ENCODE measurements at regions not wholly inside any gene's neighbourhood (a gene's known extent, or its start where the extent isn't known, plus 50 kb on each side); places are given as distances from the start of the nearest gene placed in this dataset.

DNA sequence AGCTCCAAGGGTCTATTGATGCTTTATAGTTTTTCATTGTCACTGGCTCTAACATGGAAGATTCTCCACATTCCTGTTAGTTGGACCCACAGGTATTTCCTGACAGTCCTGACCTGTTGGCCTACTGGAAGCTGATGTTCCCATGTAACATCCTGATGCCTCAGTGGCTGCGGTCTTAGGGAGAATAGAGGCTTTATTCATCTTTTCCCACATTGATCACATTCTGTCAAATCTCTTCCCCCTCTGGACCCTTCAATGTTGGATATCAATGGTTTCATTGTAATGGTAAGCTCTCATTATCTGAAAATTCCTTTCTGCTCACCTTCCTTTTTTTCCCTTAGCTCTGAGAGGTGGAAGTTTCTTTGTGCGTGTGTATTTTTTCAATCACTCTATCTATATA is 280.9 kb upstream of the TBX3 start:
- H3K36me3 ChIP-seq (ENCODE audit: control insufficient read depth in 2 of 2, insufficient read depth in 2 of 2, low read length in 1 of 2) = no peaks in the 10 kb centered on the region
- H3K27ac ChIP-seq (ENCODE audit: low read depth in 2 of 2, low read length in 1 of 2) = no peak overlapping the region
- H3K4me1 ChIP-seq (ENCODE audit: control insufficient read depth in 2 of 2, insufficient read depth in 2 of 2, low read length in 1 of 2) = no peaks in the 10 kb centered on the region
- H3K27me3 ChIP-seq (ENCODE audit: control insufficient read depth in 1 of 2, insufficient read depth in 2 of 2, low read length in 2 of 2) = no peaks in the 10 kb centered on the region
- WGBS, 2 donors = 76 to 94% methylated on average over 2 of the region's 2 CpGs
- H3K4me3 ChIP-seq (ENCODE audit: low read depth in 1 of 2, low read length in 2 of 2) = no peak overlapping the region
- H3K9me3 ChIP-seq (ENCODE audit: control insufficient read depth in 2 of 2, insufficient read depth in 1 of 2, low read depth in 1 of 2, low read length in 1 of 2) = no peaks in the 10 kb centered on the region

DNA sequence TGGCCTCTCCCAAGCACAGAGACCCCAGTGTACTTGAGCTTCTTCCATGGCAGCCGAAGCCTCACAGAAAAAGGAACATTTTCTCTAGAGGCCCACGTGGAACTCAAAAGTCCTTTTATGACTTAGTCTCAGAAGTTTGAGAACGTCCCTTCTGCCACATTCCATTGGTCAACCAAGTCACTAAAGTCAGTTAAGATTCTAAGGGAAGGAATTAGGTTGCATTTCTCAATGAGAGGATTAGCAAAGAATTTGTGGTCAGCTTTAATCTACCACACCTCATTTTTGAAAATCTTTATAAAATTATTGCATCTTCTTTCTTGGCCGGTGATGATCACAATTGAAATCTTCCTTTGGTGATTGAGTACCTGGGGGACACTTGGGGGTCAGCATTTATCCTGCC is 279.9 kb upstream of the TBX3 start:
- no peak overlapping the region for H3K27ac ChIP-seq (ENCODE audit: low read depth in 2 of 2, low read length in 1 of 2)
- no peaks in the 10 kb centered on the region for H3K36me3 ChIP-seq (ENCODE audit: control insufficient read depth in 2 of 2, insufficient read depth in 2 of 2, low read length in 1 of 2)
- WGBS, 2 donors = 83 to 86% methylated on average over 4 of the region's 4 CpGs
- H3K4me3 ChIP-seq (ENCODE audit: low read depth in 1 of 2, low read length in 2 of 2) = no peak overlapping the region
- no peaks in the 10 kb centered on the region for H3K27me3 ChIP-seq (ENCODE audit: control insufficient read depth in 1 of 2, insufficient read depth in 2 of 2, low read length in 2 of 2)
- no peaks in the 10 kb centered on the region for H3K9me3 ChIP-seq (ENCODE audit: control insufficient read depth in 2 of 2, insufficient read depth in 1 of 2, low read depth in 1 of 2, low read length in 1 of 2)
- no peaks in the 10 kb centered on the region for H3K4me1 ChIP-seq (ENCODE audit: control insufficient read depth in 2 of 2, insufficient read depth in 2 of 2, low read length in 1 of 2)

GRCh38 chr12:114961491-114961890 is 277.5 kb upstream of the TBX3 start:
- H3K36me3 ChIP-seq (ENCODE audit: control insufficient read depth in 2 of 2, insufficient read depth in 2 of 2, low read length in 1 of 2) = no peaks in the 10 kb centered on the region
- no peaks in the 10 kb centered on the region for H3K9me3 ChIP-seq (ENCODE audit: control insufficient read depth in 2 of 2, insufficient read depth in 1 of 2, low read depth in 1 of 2, low read length in 1 of 2)
- 58 to 68% methylated on average over 7 of the region's 7 CpGs for WGBS, 2 donors

DNA sequence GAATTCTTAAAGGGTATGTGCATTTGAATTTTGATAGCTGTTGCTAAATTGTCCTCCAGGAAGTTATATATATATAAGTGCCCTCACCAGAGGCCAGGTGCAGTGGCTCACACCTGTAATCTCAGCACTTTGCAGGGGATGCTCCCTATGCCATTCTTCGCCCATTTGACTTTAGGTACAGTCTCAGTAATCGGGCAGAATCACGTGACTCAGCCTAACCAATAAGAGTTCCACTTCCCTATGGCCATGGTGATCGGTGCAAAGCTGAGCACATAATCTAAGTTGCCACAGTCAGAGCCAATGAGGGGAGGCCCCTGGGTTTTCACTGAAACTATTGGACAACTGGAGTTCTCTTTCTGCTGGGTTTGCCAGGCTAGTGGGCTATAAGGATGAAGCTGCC is 274.6 kb upstream of the TBX3 start:
- Histone ChIP-seq H3K4me1 (ENCODE audit: control insufficient read depth in 2 of 2, insufficient read depth in 2 of 2, low read length in 1 of 2) (no peaks in the 10 kb centered on the region), H3K36me3 (ENCODE audit: control insufficient read depth in 2 of 2, insufficient read depth in 2 of 2, low read length in 1 of 2) (no peaks in the 10 kb centered on the region), H3K9me3 (ENCODE audit: control insufficient read depth in 2 of 2, insufficient read depth in 1 of 2, low read depth in 1 of 2, low read length in 1 of 2) (no peaks in the 10 kb centered on the region), H3K27ac (ENCODE audit: low read depth in 2 of 2, low read length in 1 of 2) (no peak overlapping the region), H3K27me3 (ENCODE audit: control insufficient read depth in 1 of 2, insufficient read depth in 2 of 2, low read length in 2 of 2) (no peaks in the 10 kb centered on the region), H3K4me3 (ENCODE audit: low read depth in 1 of 2, low read length in 2 of 2) (no peak overlapping the region)
- 82 to 90% methylated on average over 4 of the region's 4 CpGs for WGBS, 2 donors

More at GRCh38 chr12:114961491-114961890, 277.5 kb upstream of the TBX3 start:
- no peaks in the 10 kb centered on the region for H3K4me1 ChIP-seq (ENCODE audit: control insufficient read depth in 2 of 2, insufficient read depth in 2 of 2, low read length in 1 of 2)
- no peak overlapping the region for H3K27ac ChIP-seq (ENCODE audit: low read depth in 2 of 2, low read length in 1 of 2)
- no peak overlapping the region for H3K4me3 ChIP-seq (ENCODE audit: low read depth in 1 of 2, low read length in 2 of 2)
- H3K27me3 ChIP-seq (ENCODE audit: control insufficient read depth in 1 of 2, insufficient read depth in 2 of 2, low read length in 2 of 2) = no peaks in the 10 kb centered on the region

- Histone ChIP-seq H3K4me3 (ENCODE audit: low read depth in 1 of 2, low read length in 2 of 2) (no peak overlapping the region), H3K36me3 (ENCODE audit: control insufficient read depth in 2 of 2, insufficient read depth in 2 of 2, low read length in 1 of 2) (no peaks in the 10 kb centered on the region), H3K4me1 (ENCODE audit: control insufficient read depth in 2 of 2, insufficient read depth in 2 of 2, low read length in 1 of 2) (no peaks in the 10 kb centered on the region), H3K27ac (ENCODE audit: low read depth in 2 of 2, low read length in 1 of 2) (no peak overlapping the region), H3K9me3 (ENCODE audit: control insufficient read depth in 2 of 2, insufficient read depth in 1 of 2, low read depth in 1 of 2, low read length in 1 of 2) (no peaks in the 10 kb centered on the region), H3K27me3 (ENCODE audit: control insufficient read depth in 1 of 2, insufficient read depth in 2 of 2, low read length in 2 of 2) (no peaks in the 10 kb centered on the region)
- WGBS, 2 donors = 72 to 76% methylated on average over 5 of the region's 5 CpGs
Observed at GRCh38 chr12:114957225-114957624, 273.2 kb upstream of the TBX3 start.

- Histone ChIP-seq H3K36me3 (ENCODE audit: control insufficient read depth in 2 of 2, insufficient read depth in 2 of 2, low read length in 1 of 2) (no peaks in the 10 kb centered on the region), H3K4me1 (ENCODE audit: control insufficient read depth in 2 of 2, insufficient read depth in 2 of 2, low read length in 1 of 2) (no peaks in the 10 kb centered on the region)
- 65 to 81% methylated on average over 2 of the region's 2 CpGs for WGBS, 2 donors
Observed at GRCh38 chr12:114955414-114956014, 271.5 kb upstream of the TBX3 start.

DNA sequence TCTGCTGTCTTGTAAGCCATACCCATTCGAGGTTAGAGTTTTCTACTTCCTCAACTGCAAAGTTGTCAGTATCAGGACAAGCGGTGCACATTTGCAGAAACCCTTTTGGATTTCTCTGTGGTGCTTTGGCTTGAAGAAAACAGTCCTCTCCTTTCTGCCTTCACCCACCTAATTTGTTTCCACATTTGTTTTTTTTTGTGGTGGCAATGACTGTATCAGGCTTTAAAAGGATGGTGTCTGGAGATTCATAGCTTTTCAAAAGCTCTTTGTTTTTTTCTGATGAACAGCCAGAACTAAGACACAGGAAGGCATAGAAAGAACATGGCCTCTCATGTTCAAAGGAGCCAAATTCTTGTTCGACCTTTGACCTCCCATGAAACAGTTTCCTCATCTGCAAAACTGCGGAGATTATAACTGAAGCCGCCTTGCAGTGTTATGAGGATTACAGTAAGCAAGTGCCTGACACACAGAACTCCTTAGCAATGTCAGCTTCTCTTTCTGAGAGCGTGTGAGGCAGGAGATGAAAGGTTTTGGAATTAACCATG is 270.6 kb upstream of the TBX3 start:
- H3K36me3 ChIP-seq (ENCODE audit: control insufficient read depth in 2 of 2, insufficient read depth in 2 of 2, low read length in 1 of 2) = no peaks in the 10 kb centered on the region
- no peaks in the 10 kb centered on the region for H3K27me3 ChIP-seq (ENCODE audit: control insufficient read depth in 1 of 2, insufficient read depth in 2 of 2, low read length in 2 of 2)
- no peaks in the 10 kb centered on the region for H3K4me1 ChIP-seq (ENCODE audit: control insufficient read depth in 2 of 2, insufficient read depth in 2 of 2, low read length in 1 of 2)
- no peak overlapping the region for H3K27ac ChIP-seq (ENCODE audit: low read depth in 2 of 2, low read length in 1 of 2)
- no peaks in the 10 kb centered on the region for H3K9me3 ChIP-seq (ENCODE audit: control insufficient read depth in 2 of 2, insufficient read depth in 1 of 2, low read depth in 1 of 2, low read length in 1 of 2)
- no peak overlapping the region for H3K4me3 ChIP-seq (ENCODE audit: low read depth in 1 of 2, low read length in 2 of 2)
- WGBS, 2 donors = 78% methylated on average over 6 of the region's 6 CpGs

More at GRCh38 chr12:114955414-114956014, 271.5 kb upstream of the TBX3 start:
- H3K9me3 ChIP-seq (ENCODE audit: control insufficient read depth in 2 of 2, insufficient read depth in 1 of 2, low read depth in 1 of 2, low read length in 1 of 2) = no peaks in the 10 kb centered on the region
- no peak overlapping the region for H3K27ac ChIP-seq (ENCODE audit: low read depth in 2 of 2, low read length in 1 of 2)
- no peaks in the 10 kb centered on the region for H3K27me3 ChIP-seq (ENCODE audit: control insufficient read depth in 1 of 2, insufficient read depth in 2 of 2, low read length in 2 of 2)
- no peak overlapping the region for H3K4me3 ChIP-seq (ENCODE audit: low read depth in 1 of 2, low read length in 2 of 2)

- no peaks in the 10 kb centered on the region for H3K4me1 ChIP-seq (ENCODE audit: control insufficient read depth in 2 of 2, insufficient read depth in 2 of 2, low read length in 1 of 2)
- 54 to 57% methylated on average over 18 of the region's 18 CpGs for WGBS, 2 donors
- no peaks in the 10 kb centered on the region for H3K9me3 ChIP-seq (ENCODE audit: control insufficient read depth in 2 of 2, insufficient read depth in 1 of 2, low read depth in 1 of 2, low read length in 1 of 2)
- H3K27ac ChIP-seq (ENCODE audit: low read depth in 2 of 2, low read length in 1 of 2) = peak overlapping the region in 1 of 2 donors; percentile 8
- no peak overlapping the region for H3K4me3 ChIP-seq (ENCODE audit: low read depth in 1 of 2, low read length in 2 of 2)
- H3K27me3 ChIP-seq (ENCODE audit: control insufficient read depth in 1 of 2, insufficient read depth in 2 of 2, low read length in 2 of 2) = no peaks in the 10 kb centered on the region
- H3K36me3 ChIP-seq (ENCODE audit: control insufficient read depth in 2 of 2, insufficient read depth in 2 of 2, low read length in 1 of 2) = no peaks in the 10 kb centered on the region
Observed at GRCh38 chr12:114952573-114953271, 268.7 kb upstream of the TBX3 start.

DNA sequence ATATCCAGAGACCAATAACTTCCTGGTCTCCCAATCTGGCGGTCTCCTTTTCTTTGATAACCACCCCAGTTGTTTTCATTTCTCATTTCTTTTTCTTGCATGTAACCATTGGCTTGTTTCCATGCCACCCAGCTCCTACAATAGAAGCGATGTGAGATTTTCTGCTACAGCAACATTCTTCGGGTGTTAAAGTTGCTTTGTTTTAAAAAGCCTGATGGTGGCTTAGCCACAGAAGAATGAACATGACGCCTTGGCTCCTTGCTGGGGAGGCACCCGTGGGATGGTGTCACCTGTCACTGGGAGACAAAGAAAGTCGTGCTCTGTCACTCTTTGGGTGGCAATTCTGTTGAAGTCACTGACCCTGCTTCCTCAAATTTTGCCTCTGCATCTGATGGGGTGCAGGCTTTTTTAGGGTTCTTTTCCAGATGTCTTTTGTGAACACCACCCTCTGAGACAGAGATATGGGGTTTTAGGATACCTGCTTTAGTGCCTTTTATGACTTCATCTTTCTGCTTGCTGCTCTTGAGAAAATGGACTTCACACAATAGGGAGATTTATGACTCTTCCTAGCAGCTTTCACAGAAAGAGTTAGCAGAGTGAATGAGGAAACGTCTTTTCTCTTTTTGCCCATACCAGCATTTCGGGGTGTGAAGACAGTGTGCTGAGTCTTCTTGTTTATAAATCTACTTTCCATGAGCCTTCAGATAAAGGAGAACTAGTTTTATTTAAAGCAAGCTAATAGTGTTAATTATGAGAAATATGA is 265.3 kb upstream of the TBX3 start:
- no peaks in the 10 kb centered on the region for H3K27me3 ChIP-seq (ENCODE audit: control insufficient read depth in 1 of 2, insufficient read depth in 2 of 2, low read length in 2 of 2)
- 51 to 68% methylated on average over 8 of the region's 8 CpGs for WGBS, 2 donors
- no peak overlapping the region for H3K4me3 ChIP-seq (ENCODE audit: low read depth in 1 of 2, low read length in 2 of 2)
- H3K27ac ChIP-seq (ENCODE audit: low read depth in 2 of 2, low read length in 1 of 2) = peak overlapping the region; percentile 45 to 65
- no peaks in the 10 kb centered on the region for H3K36me3 ChIP-seq (ENCODE audit: control insufficient read depth in 2 of 2, insufficient read depth in 2 of 2, low read length in 1 of 2)
- H3K9me3 ChIP-seq (ENCODE audit: control insufficient read depth in 2 of 2, insufficient read depth in 1 of 2, low read depth in 1 of 2, low read length in 1 of 2) = no peaks in the 10 kb centered on the region
- no peaks in the 10 kb centered on the region for H3K4me1 ChIP-seq (ENCODE audit: control insufficient read depth in 2 of 2, insufficient read depth in 2 of 2, low read length in 1 of 2)
